ENCODE measurements at regions not wholly inside any gene's neighbourhood (a gene's known extent, or its start where the extent isn't known, plus 50 kb on each side); places are given as distances from the start of the nearest gene placed in this dataset. TPM values are rescaled to one million over a fixed set of nuclear protein-coding genes. Genes with fewer than 3 reads are reported as not detected.

GRCh38 chr12:16668198-16668597, 62.2 kb upstream of the LMO3 start:
- Mint-ChIP-seq H3K4me3 (ENCODE audit: low read depth, unreplicated experiment) (no peak overlapping the region), H3K36me3 (ENCODE audit: insufficient read depth, unreplicated experiment) (no peaks in the 10 kb centered on the region), H3K27ac (ENCODE audit: unreplicated experiment) (no peak overlapping the region), H3K9me3 (ENCODE audit: low read depth, unreplicated experiment) (no peaks in the 10 kb centered on the region), H3K27me3 (ENCODE audit: unreplicated experiment) (no peaks in the 10 kb centered on the region), H3K4me1 (ENCODE audit: low read depth, unreplicated experiment) (no peaks in the 10 kb centered on the region)
- intact Hi-C loops (cut with micrococcal nuclease; ENCODE audit: unreplicated experiment) = no loop called here
- no TSS peak for BruUV-seq (replicated peaks)
- TF ChIP-seq CTCF (IDR thresholded peaks at IDR 0.05; ENCODE audit: unreplicated experiment) = no peak
- CTCF ChIA-PET = interaction anchor here (0.6 kb wide), 1 partner anchor 557 kb away, joined by 3 read pairs; no protein-coding TSS in a partner anchor
- no peak for DNase-seq

DNA sequence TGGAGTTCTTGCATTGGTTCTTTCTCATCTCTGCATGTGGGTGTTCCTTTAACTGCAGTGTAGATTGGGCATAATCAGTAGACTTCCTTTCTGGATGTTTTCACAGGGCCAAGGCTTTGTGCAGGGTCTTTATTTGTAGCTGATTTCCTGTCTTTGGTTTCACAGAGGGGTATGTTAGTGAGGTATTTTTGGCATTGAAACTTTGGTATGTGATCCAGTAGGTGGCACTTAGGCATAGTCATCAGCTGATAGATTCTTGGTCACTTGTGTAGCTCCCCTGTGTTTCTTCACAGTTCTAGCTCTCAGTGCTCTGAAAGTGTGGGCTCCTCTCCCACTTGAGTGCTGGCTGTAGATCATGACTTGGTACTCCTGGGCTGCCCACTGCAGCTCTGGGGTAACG, 52.7 kb upstream of the LMO3 start:
- intact Hi-C loops (cut with micrococcal nuclease; ENCODE audit: unreplicated experiment) = no loop called here
- CTCF ChIA-PET = no interaction called here
- DNase-seq = no peak
- no peak for TF ChIP-seq CTCF (IDR thresholded peaks at IDR 0.05; ENCODE audit: unreplicated experiment)
- H3K36me3 Mint-ChIP-seq (ENCODE audit: insufficient read depth, unreplicated experiment) = no peaks in the 10 kb centered on the region
- H3K4me3 Mint-ChIP-seq (ENCODE audit: low read depth, unreplicated experiment) = no peak overlapping the region
- peaks cover 4% of the 10 kb centered on the region for H3K9me3 Mint-ChIP-seq (ENCODE audit: low read depth, unreplicated experiment)
- peaks cover 7% of the 10 kb centered on the region for H3K4me1 Mint-ChIP-seq (ENCODE audit: low read depth, unreplicated experiment)
- no TSS peak for BruUV-seq (replicated peaks)
- H3K27me3 Mint-ChIP-seq (ENCODE audit: unreplicated experiment) = no peaks in the 10 kb centered on the region
- no peak overlapping the region for H3K27ac Mint-ChIP-seq (ENCODE audit: unreplicated experiment)

Small RNA genes lying in the stretch of these regions (microRNA-seq; reads per million reads assigned to microRNA genes)
- not detected for gene MIR3974
